ENCODE measurements at regions not wholly inside any gene's neighbourhood (a gene's known extent, or its start where the extent isn't known, plus 50 kb on each side); places are given as distances from the start of the nearest gene placed in this dataset.

GRCh38 chr13:65300220-65300619, 1929.9 kb downstream of the PCDH9 start:
- H3K79me2 ChIP-seq (ENCODE audit: insufficient read depth, low read length): no peaks in the 10 kb centered on the region
- no peak overlapping the region for H3K9ac ChIP-seq (ENCODE audit: low read length)
- H3K27ac ChIP-seq (ENCODE audit: low read depth, low read length): no peak overlapping the region
- H2AFZ ChIP-seq (ENCODE audit: low read depth, low read length, severe bottlenecking): no peak overlapping the region
- no peak overlapping the region for H3K4me2 ChIP-seq (ENCODE audit: low read depth, low read length, poor library complexity, severe bottlenecking)
- H3K4me3 ChIP-seq (ENCODE audit: insufficient read depth, low read length, poor library complexity, severe bottlenecking): no peak overlapping the region
- no peaks in the 10 kb centered on the region for H3K36me3 ChIP-seq (ENCODE audit: low read length)
- no peaks in the 10 kb centered on the region for H3F3A ChIP-seq (ENCODE audit: insufficient read depth)
- no peaks in the 10 kb centered on the region for H3K27me3 ChIP-seq (ENCODE audit: low read length)
- TF ChIP-seq CTCF (IDR thresholded peaks at IDR 0.05; ENCODE audit: insufficient read depth, low read length, poor library complexity, severe bottlenecking) (no peak), EZH2phosphoT487 (conservative IDR thresholded peaks at IDR 0.05; ENCODE audit: low read length) (no peak)
- no peaks in the 10 kb centered on the region for H3K9me3 ChIP-seq (ENCODE audit: insufficient read depth, low read length)
- H3K9me2 ChIP-seq (replicated peaks; ENCODE audit: insufficient read depth, low read length): no peaks in the 10 kb centered on the region
- no peaks in the 10 kb centered on the region for H4K20me1 ChIP-seq (ENCODE audit: low read depth, low read length)

GRCh38 chr13:65293530-65294198, 1936.5 kb downstream of the PCDH9 start:
- H3K9me2 ChIP-seq (replicated peaks; ENCODE audit: insufficient read depth, low read length): no peaks in the 10 kb centered on the region
- H4K20me1 ChIP-seq (ENCODE audit: low read depth, low read length): no peaks in the 10 kb centered on the region

GRCh38 chr13:65292488-65292901, 1937.6 kb downstream of the PCDH9 start:
- H3K36me3 ChIP-seq (ENCODE audit: low read length): no peaks in the 10 kb centered on the region; the same call in 1 of the 2 replicates
- no peaks in the 10 kb centered on the region for H3K27me3 ChIP-seq (ENCODE audit: low read length)
- H3K4me2 ChIP-seq (ENCODE audit: low read depth, low read length, poor library complexity, severe bottlenecking): no peak overlapping the region
- H2AFZ ChIP-seq (ENCODE audit: low read depth, low read length, severe bottlenecking): no peak overlapping the region
- no peaks in the 10 kb centered on the region for H3K9me2 ChIP-seq (replicated peaks; ENCODE audit: insufficient read depth, low read length)
- H4K20me1 ChIP-seq (ENCODE audit: low read depth, low read length): no peaks in the 10 kb centered on the region
- no peaks in the 10 kb centered on the region for H3F3A ChIP-seq (ENCODE audit: insufficient read depth)
- TF ChIP-seq CTCF (IDR thresholded peaks at IDR 0.05; ENCODE audit: insufficient read depth, low read length, poor library complexity, severe bottlenecking) (no peak), EZH2phosphoT487 (conservative IDR thresholded peaks at IDR 0.05; ENCODE audit: low read length) (no peak)
- H3K9me3 ChIP-seq (ENCODE audit: insufficient read depth, low read length): no peaks in the 10 kb centered on the region
- H3K79me2 ChIP-seq (ENCODE audit: insufficient read depth, low read length): no peaks in the 10 kb centered on the region
- H3K27ac ChIP-seq (ENCODE audit: low read depth, low read length): no peak overlapping the region
- H3K4me3 ChIP-seq (ENCODE audit: insufficient read depth, low read length, poor library complexity, severe bottlenecking): no peak overlapping the region
- no peak overlapping the region for H3K9ac ChIP-seq (ENCODE audit: low read length)

More at GRCh38 chr13:65293530-65294198, 1936.5 kb downstream of the PCDH9 start:
- Histone ChIP-seq H3K9me3 (ENCODE audit: insufficient read depth, low read length) (no peaks in the 10 kb centered on the region), H3K4me3 (ENCODE audit: insufficient read depth, low read length, poor library complexity, severe bottlenecking) (no peak overlapping the region), H3K36me3 (ENCODE audit: low read length) (no peaks in the 10 kb centered on the region; the same call in 1 of the 2 replicates), H3K27me3 (ENCODE audit: low read length) (no peaks in the 10 kb centered on the region), H2AFZ (ENCODE audit: low read depth, low read length, severe bottlenecking) (no peak overlapping the region), H3K79me2 (ENCODE audit: insufficient read depth, low read length) (no peaks in the 10 kb centered on the region), H3K4me2 (ENCODE audit: low read depth, low read length, poor library complexity, severe bottlenecking) (no peak overlapping the region), H3K9ac (ENCODE audit: low read length) (no peak overlapping the region), H3F3A (ENCODE audit: insufficient read depth) (no peaks in the 10 kb centered on the region), H3K27ac (ENCODE audit: low read depth, low read length) (no peak overlapping the region)
- TF ChIP-seq CTCF (IDR thresholded peaks at IDR 0.05; ENCODE audit: insufficient read depth, low read length, poor library complexity, severe bottlenecking): no peak
- no peak for TF ChIP-seq EZH2phosphoT487 (conservative IDR thresholded peaks at IDR 0.05; ENCODE audit: low read length)

Measured in SU-DHL-6 (cell line).